ENCODE measurements at regions not wholly inside any gene's neighbourhood (a gene's known extent, or its start where the extent isn't known, plus 50 kb on each side); places are given as distances from the start of the nearest gene placed in this dataset.
"Not testable (repeated sequence)": the region's sequence is repeated elsewhere in the genome, so short reads cannot be mapped to it uniquely, and the experiment has no call there.

DNA sequence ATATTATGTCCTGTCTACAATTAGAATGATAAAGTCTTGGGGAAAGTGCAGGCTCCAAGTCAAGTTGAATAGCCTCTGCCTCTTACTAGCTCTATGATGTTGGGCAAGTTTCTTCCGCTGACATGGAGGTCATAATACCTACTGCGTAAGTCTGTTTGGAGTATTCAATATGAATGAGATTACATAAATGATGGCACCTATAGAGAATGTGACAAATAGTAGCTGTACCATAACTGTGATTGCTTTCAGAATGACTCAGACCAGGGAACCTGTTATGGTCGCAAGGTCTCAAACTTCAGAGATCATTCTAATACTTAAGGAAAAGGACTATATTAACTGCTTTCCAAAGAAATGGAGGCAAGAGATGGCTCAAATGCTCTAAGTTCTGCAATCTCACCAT, 94.0 kb upstream of the ABCA1 start:
- H3K27me3 ChIP-seq = no peaks in the 10 kb centered on the region
- no peaks in the 10 kb centered on the region for H3K4me1 ChIP-seq
- intact Hi-C loops (cut with DNase I) = no loop called here

GRCh38 chr9:105022545-105022944, 94.6 kb upstream of the ABCA1 start:
- intact Hi-C loops (cut with DNase I); H3K4me1 ChIP-seq; H3K27me3 ChIP-seq; DNase-seq (ENCODE audit: extremely low spot score); H3K4me3 ChIP-seq; H3K36me3 ChIP-seq; H3K27ac ChIP-seq (replicated peaks in 1 of 4); H3K9me3 ChIP-seq: not testable (repeated sequence)
- WGBS = 95% methylated on average over 5 of the region's 5 CpGs

More for the DNA sequence above, 94.0 kb upstream of the ABCA1 start:
- 97% methylated on average over 3 of the region's 3 CpGs for WGBS
- Histone ChIP-seq H3K9me3 (no peaks in the 10 kb centered on the region), H3K27ac (replicated peaks in 1 of 4) (no peak overlapping the region), H3K4me3 (no peak overlapping the region), H3K36me3 (no peaks in the 10 kb centered on the region)
- no peak for DNase-seq (ENCODE audit: extremely low spot score)
- TF ChIP-seq POLR2A (IDR thresholded peaks at IDR 0.05; ENCODE audit: low read depth) (no peak), EP300 (IDR thresholded peaks at IDR 0.05) (no peak), POLR2AphosphoS5 (IDR thresholded peaks at IDR 0.05) (no peak)
- TF ChIP-seq, protein P1, sequence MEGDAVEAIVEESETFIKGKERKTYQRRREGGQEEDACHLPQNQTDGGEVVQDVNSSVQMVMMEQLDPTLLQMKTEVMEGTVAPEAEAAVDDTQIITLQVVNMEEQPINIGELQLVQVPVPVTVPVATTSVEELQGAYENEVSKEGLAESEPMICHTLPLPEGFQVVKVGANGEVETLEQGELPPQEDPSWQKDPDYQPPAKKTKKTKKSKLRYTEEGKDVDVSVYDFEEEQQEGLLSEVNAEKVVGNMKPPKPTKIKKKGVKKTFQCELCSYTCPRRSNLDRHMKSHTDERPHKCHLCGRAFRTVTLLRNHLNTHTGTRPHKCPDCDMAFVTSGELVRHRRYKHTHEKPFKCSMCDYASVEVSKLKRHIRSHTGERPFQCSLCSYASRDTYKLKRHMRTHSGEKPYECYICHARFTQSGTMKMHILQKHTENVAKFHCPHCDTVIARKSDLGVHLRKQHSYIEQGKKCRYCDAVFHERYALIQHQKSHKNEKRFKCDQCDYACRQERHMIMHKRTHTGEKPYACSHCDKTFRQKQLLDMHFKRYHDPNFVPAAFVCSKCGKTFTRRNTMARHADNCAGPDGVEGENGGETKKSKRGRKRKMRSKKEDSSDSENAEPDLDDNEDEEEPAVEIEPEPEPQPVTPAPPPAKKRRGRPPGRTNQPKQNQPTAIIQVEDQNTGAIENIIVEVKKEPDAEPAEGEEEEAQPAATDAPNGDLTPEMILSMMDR (IDR thresholded peaks at IDR 0.05) = no peak

GRCh38 chr9:105023788-105024187, 95.8 kb upstream of the ABCA1 start:
- Histone ChIP-seq H3K4me1 (no peaks in the 10 kb centered on the region), H3K27ac (replicated peaks in 1 of 4) (no peak overlapping the region), H3K27me3 (no peaks in the 10 kb centered on the region), H3K4me3 (no peak overlapping the region), H3K9me3 (no peaks in the 10 kb centered on the region), H3K36me3 (no peaks in the 10 kb centered on the region)
- DNase-seq (ENCODE audit: extremely low spot score) = no peak
- intact Hi-C loops (cut with DNase I) = no loop called here
- TF ChIP-seq, protein P1 (IDR thresholded peaks at IDR 0.05) = no peak
- no peak for TF ChIP-seq EP300 (IDR thresholded peaks at IDR 0.05)
- TF ChIP-seq POLR2AphosphoS5 (IDR thresholded peaks at IDR 0.05) = no peak
- no peak for TF ChIP-seq POLR2A (IDR thresholded peaks at IDR 0.05; ENCODE audit: low read depth)
- WGBS = 100% methylated on average over 1 of the region's 1 CpG

DNA sequence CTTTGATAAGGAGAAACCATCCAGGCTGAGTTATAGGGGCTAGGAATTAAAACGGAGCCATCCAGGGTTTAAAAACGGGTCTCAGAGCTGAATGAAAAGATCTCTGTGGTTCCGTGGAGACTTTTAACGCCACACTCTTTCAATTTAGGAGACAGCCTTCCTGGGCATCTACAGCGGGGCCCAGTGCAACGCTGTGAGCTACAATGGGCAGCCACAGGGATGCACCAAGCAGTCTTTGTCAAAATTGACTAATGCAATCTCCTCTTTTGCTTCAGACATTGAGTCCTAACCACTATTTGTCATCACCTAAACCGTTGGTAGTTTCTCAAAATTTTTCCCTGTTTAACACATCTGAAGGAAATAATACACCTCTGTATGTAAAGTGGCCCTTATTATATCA, 96.6 kb upstream of the ABCA1 start:
- WGBS = 83% methylated on average over 7 of the region's 7 CpGs
- DNase-seq (ENCODE audit: extremely low spot score) = no peak
- Histone ChIP-seq H3K36me3 (no peaks in the 10 kb centered on the region), H3K9me3 (no peaks in the 10 kb centered on the region), H3K27ac (replicated peaks in 1 of 4) (no peak overlapping the region), H3K4me1 (no peaks in the 10 kb centered on the region), H3K4me3 (no peak overlapping the region), H3K27me3 (no peaks in the 10 kb centered on the region)
- intact Hi-C loops (cut with DNase I) = no loop called here
- no peak for TF ChIP-seq EP300 (IDR thresholded peaks at IDR 0.05)
- TF ChIP-seq POLR2A (IDR thresholded peaks at IDR 0.05; ENCODE audit: low read depth) = no peak
- TF ChIP-seq POLR2AphosphoS5 (IDR thresholded peaks at IDR 0.05) = no peak
- TF ChIP-seq, protein P1 (IDR thresholded peaks at IDR 0.05) = no peak

- DNase-seq (ENCODE audit: extremely low spot score) = no peak
- H3K9me3 ChIP-seq = no peaks in the 10 kb centered on the region
- no peak overlapping the region for H3K27ac ChIP-seq (replicated peaks in 1 of 4)
- no peak overlapping the region for H3K4me3 ChIP-seq
- TF ChIP-seq, protein P1 (IDR thresholded peaks at IDR 0.05) = no peak
- TF ChIP-seq POLR2AphosphoS5 (IDR thresholded peaks at IDR 0.05) (no peak), POLR2A (IDR thresholded peaks at IDR 0.05; ENCODE audit: low read depth) (no peak), EP300 (IDR thresholded peaks at IDR 0.05) (no peak)
- intact Hi-C loops (cut with DNase I) = no loop called here
- H3K4me1 ChIP-seq = no peaks in the 10 kb centered on the region
- no peaks in the 10 kb centered on the region for H3K36me3 ChIP-seq
- H3K27me3 ChIP-seq = no peaks in the 10 kb centered on the region
- 45% methylated on average over 1 of the region's 1 CpG for WGBS
These were observed 98.5 kb upstream of the ABCA1 start for GRCh38 chr9:105026451-105026850.

Measured in esophagus muscularis mucosa (tissue), 4 donors.